HEK293 (cell line): ENCODE measurements at regions not wholly inside any gene's neighbourhood (a gene's known extent, or its start where the extent isn't known, plus 50 kb on each side); places are given as distances from the start of the nearest gene placed in this dataset.

ENCODE experiments used
- CTCF ChIA-PET: fragments of 350-600 bp; formaldehyde crosslinking; extraction: SDS; loops from one replicate; lab custom pipeline; 2021; ENCODE audit warnings: antibody characterized with exemption; lab: Yijun Ruan, JAX
- POLR2A ChIA-PET: fragments of 300-600 bp; formaldehyde crosslinking; extraction: SDS; loops from one replicate; lab custom pipeline; 2020; ENCODE audit warnings: antibody characterized with exemption, inconsistent platforms; lab: Yijun Ruan, JAX
- H3K27ac ChIP-seq: fragments of 200-500 bp; sonication (Bioruptor generic); 2 replicates; pipeline ENCODE4 v1.5.1; 2014; ENCODE audit warnings: low read depth, low read length, control low read depth, inconsistent platforms; ENCODE audit errors: extremely low read depth
- H3K36me3 ChIP-seq, 2 experiments: fragments of 200-500 bp in 1 of 2; sonication (Bioruptor generic) in 1 of 2; 1 replicate in 1 of 2; 2 replicates in 1 of 2; pipeline ENCODE4 v1.5.1; 2014 to 2017; ENCODE audit warnings: inconsistent platforms in 2 of 2, low read length in 2 of 2; ENCODE audit not compliant: control insufficient read depth in 2 of 2, insufficient read depth in 1 of 2
- H3K4me1 ChIP-seq: fragments of 200-500 bp; sonication (Bioruptor generic); 2 replicates; pipeline ENCODE4 v1.5.1; 2014; ENCODE audit warnings: mild to moderate bottlenecking, low read length, inconsistent platforms; ENCODE audit not compliant: control insufficient read depth, insufficient read depth
- H3K4me3 ChIP-seq: 2 replicates; pipeline ENCODE4 v1.5.1; 2011; ENCODE audit warnings: low read depth, mild to moderate bottlenecking, control low read depth, low read length, moderate library complexity
- H3K9me3 ChIP-seq: fragments of 200-500 bp; sonication (Bioruptor generic); 2 replicates; pipeline ENCODE4 v1.5.1; 2014; ENCODE audit warnings: low read depth, low read length, inconsistent platforms; ENCODE audit not compliant: control insufficient read depth, insufficient read depth
- HIC1 ChIP-seq: fragments of 450-650 bp; formaldehyde crosslinking; IDR thresholded peaks from 2 replicates; pipeline ENCODE4 v1.5.1; 2016; ENCODE audit warnings: missing biosample characterization, missing genetic modification characterization
- KLF10 ChIP-seq: fragments of 450-650 bp; IDR thresholded peaks from 2 replicates; pipeline ENCODE4 v1.5.1; 2018; ENCODE audit warnings: missing biosample characterization, mild to moderate bottlenecking, missing genetic modification characterization
- KLF17 ChIP-seq: fragments of 450-650 bp; formaldehyde crosslinking; IDR thresholded peaks from 2 replicates; pipeline ENCODE4 v1.5.1; 2016; ENCODE audit warnings: missing biosample characterization, missing genetic modification characterization
- MEIS1 ChIP-seq: sonication (generic); formaldehyde crosslinking; IDR thresholded peaks from 2 replicates; pipeline ENCODE4 v1.8.1; 2022; ENCODE audit warnings: missing genetic modification reagents, mild to moderate bottlenecking, borderline replicate concordance
- OVOL3 ChIP-seq: fragments of 450-650 bp; formaldehyde crosslinking; IDR thresholded peaks from 2 replicates; pipeline ENCODE4 v1.5.1; 2016; ENCODE audit warnings: missing biosample characterization, missing genetic modification characterization
- PRDM1 ChIP-seq: fragments of 450-650 bp; formaldehyde crosslinking; IDR thresholded peaks from 2 replicates; pipeline ENCODE4; 2016; ENCODE audit warnings: missing biosample characterization, missing genetic modification characterization
- REPIN1 ChIP-seq: fragments of 450-650 bp; formaldehyde crosslinking; IDR thresholded peaks from 2 replicates; pipeline ENCODE4 v1.5.1; 2017; ENCODE audit warnings: missing biosample characterization, missing genetic modification characterization, low read depth
- SP2 ChIP-seq: fragments of 450-650 bp; formaldehyde crosslinking; IDR thresholded peaks from 2 replicates; pipeline ENCODE4 v1.5.1; 2016; ENCODE audit warnings: missing biosample characterization, missing genetic modification characterization
- ZFP3 ChIP-seq: fragments of 450-650 bp; formaldehyde crosslinking; IDR thresholded peaks from 2 replicates; pipeline ENCODE4 v1.5.1; 2016; ENCODE audit warnings: low read depth, missing biosample characterization, missing genetic modification characterization
- ZIC2 ChIP-seq: fragments of 450-650 bp; formaldehyde crosslinking; IDR thresholded peaks from 2 replicates; pipeline ENCODE4 v1.5.1; 2016; ENCODE audit warnings: missing biosample characterization, missing genetic modification characterization
- ZNF10 ChIP-seq: fragments of 450-650 bp; formaldehyde crosslinking; IDR thresholded peaks from 2 replicates; pipeline ENCODE4 v1.5.1; 2017; ENCODE audit warnings: missing biosample characterization, missing genetic modification characterization
- ZNF114 ChIP-seq: fragments of 450-650 bp; formaldehyde crosslinking; IDR thresholded peaks from 2 replicates; pipeline ENCODE4 v1.5.0; 2017; ENCODE audit warnings: missing biosample characterization, missing genetic modification characterization
- ZNF138 ChIP-seq: fragments of 450-650 bp; formaldehyde crosslinking; IDR thresholded peaks from 2 replicates; pipeline ENCODE4 v1.5.1; 2016; ENCODE audit warnings: missing biosample characterization, missing genetic modification characterization, borderline replicate concordance
- ZNF23 ChIP-seq: fragments of 450-650 bp; formaldehyde crosslinking; IDR thresholded peaks from 2 replicates; pipeline ENCODE4 v1.5.1; 2016; ENCODE audit warnings: missing biosample characterization, missing genetic modification characterization, borderline replicate concordance
- ZNF248 ChIP-seq: fragments of 450-650 bp; formaldehyde crosslinking; IDR thresholded peaks from 2 replicates; pipeline ENCODE4 v1.5.1; 2017; ENCODE audit warnings: missing biosample characterization, missing genetic modification characterization
- ZNF266 ChIP-seq: fragments of 450-650 bp; formaldehyde crosslinking; IDR thresholded peaks from 2 replicates; pipeline ENCODE4 v1.5.1; 2016; ENCODE audit warnings: missing biosample characterization, missing genetic modification characterization, low read depth
- ZNF529 ChIP-seq: fragments of 450-650 bp; formaldehyde crosslinking; IDR thresholded peaks from 2 replicates; pipeline ENCODE4 v1.5.1; 2017; ENCODE audit warnings: missing genetic modification characterization, missing biosample characterization; ENCODE audit not compliant: insufficient replicate concordance
- ZNF530 ChIP-seq: fragments of 450-650 bp; formaldehyde crosslinking; IDR thresholded peaks from 2 replicates; pipeline ENCODE4 v1.5.1; 2016; ENCODE audit warnings: low read depth, missing biosample characterization, missing genetic modification characterization
- ZNF549 ChIP-seq: fragments of 450-650 bp; IDR thresholded peaks from 2 replicates; pipeline ENCODE4 v1.5.1; 2018; ENCODE audit warnings: missing biosample characterization, missing genetic modification characterization, mild to moderate bottlenecking, inconsistent platforms, moderate library complexity
- ZNF571 ChIP-seq: fragments of 450-650 bp; formaldehyde crosslinking; IDR thresholded peaks from 2 replicates; pipeline ENCODE4 v1.5.0; 2017; ENCODE audit warnings: missing biosample characterization, missing genetic modification characterization
- ZNF596 ChIP-seq: fragments of 450-650 bp; IDR thresholded peaks from 2 replicates; pipeline ENCODE4 v1.5.0; 2018; ENCODE audit warnings: missing biosample characterization, mild to moderate bottlenecking, missing genetic modification characterization, moderate library complexity
- ZNF610 ChIP-seq: fragments of 450-650 bp; formaldehyde crosslinking; IDR thresholded peaks from 2 replicates; pipeline ENCODE4 v1.5.1; 2016; ENCODE audit warnings: missing biosample characterization, missing genetic modification characterization, borderline replicate concordance
- ZNF777 ChIP-seq: fragments of 450-650 bp; formaldehyde crosslinking; IDR thresholded peaks from 2 replicates; pipeline ENCODE4 v1.5.1; 2017; ENCODE audit warnings: missing biosample characterization, missing genetic modification characterization, borderline replicate concordance
- ZNF785 ChIP-seq: fragments of 450-650 bp; formaldehyde crosslinking; IDR thresholded peaks from 2 replicates; pipeline ENCODE4 v1.5.1; 2016; ENCODE audit warnings: missing biosample characterization, missing genetic modification characterization

DNA sequence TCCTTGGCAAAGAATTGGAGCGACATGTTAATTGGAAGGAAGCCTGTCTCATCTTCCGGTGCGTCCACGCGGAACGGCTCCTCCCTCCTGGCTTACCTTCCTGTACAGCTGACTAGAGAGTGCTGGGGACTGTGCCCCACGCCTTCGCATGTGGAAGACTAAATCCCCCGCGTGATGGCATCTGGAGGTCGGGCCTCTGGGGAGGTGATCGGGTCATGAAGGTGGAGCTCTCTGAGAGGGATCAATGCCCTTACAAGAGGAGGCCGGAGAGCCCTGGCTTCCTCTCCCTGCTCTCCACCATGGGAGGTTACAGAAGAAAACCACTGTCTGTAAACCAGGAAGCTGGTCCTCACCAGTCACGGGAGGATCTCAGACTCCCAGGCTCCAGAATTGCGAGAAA, 104.1 kb upstream of the OTOS start:
- ChIA-PET CTCF (no interaction called here), POLR2A (no interaction called here)
- no peak for TF ChIP-seq ZNF610 (tag by site-specific recombination)
- TF ChIP-seq PRDM1 (tag by site-specific recombination) = no peak
- no peak for TF ChIP-seq ZNF785 (tag by site-specific recombination)
- TF ChIP-seq OVOL3 (tag by site-specific recombination) = no peak
- TF ChIP-seq ZNF10 = no peak
- no peak for TF ChIP-seq ZNF549 (tag by site-specific recombination)
- TF ChIP-seq ZNF596 (tag by site-specific recombination) = no peak
- no peak for TF ChIP-seq ZNF530 (tag by site-specific recombination)
- TF ChIP-seq ZNF248 = no peak
- TF ChIP-seq HIC1 = no peak
- no peak for TF ChIP-seq ZNF777
- no peak for TF ChIP-seq ZNF114 (tag by site-specific recombination)
- TF ChIP-seq ZNF266 (tag by site-specific recombination) = no peak
- Histone ChIP-seq H3K4me1 (no peaks in the 10 kb centered on the region), H3K4me3 (no peak overlapping the region), H3K36me3 (no peaks in the 10 kb centered on the region), H3K9me3 (no peaks in the 10 kb centered on the region), H3K27ac (no peak overlapping the region)

DNA sequence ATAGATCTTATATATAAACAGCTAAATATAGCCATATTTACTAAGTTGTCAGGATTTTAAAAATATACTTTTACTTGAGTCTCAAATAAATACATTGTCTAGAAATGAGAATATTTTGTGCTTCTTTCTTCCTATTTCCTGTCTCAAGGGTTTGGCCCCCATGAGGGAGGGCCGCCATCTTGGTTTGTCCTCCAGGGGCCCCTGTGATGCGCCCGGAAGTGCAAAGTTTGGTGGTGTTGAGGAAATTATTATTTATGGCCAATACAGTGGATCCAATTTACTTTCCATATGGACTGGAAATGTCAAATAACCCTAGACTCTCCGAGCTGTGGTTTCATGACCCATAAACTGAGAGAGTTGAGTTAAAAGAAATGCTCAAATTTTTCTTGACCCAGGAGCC, 104.7 kb upstream of the OTOS start:
- H3K4me1 ChIP-seq = no peaks in the 10 kb centered on the region
- TF ChIP-seq KLF10 (tag by site-specific recombination) = no peak
- no peak for TF ChIP-seq OVOL3 (tag by site-specific recombination)
- no peak for TF ChIP-seq ZNF571 (tag by site-specific recombination)
- no peak for TF ChIP-seq KLF17
- no peak for TF ChIP-seq ZNF23 (tag by site-specific recombination)
- TF ChIP-seq ZFP3 (tag by site-specific recombination) = no peak
- TF ChIP-seq ZNF529 (tag by site-specific recombination) = no peak
- no peak for TF ChIP-seq MEIS1
- TF ChIP-seq REPIN1 (tag by site-specific recombination) = no peak
- TF ChIP-seq ZIC2 (tag by site-specific recombination) = no peak
- no peak for TF ChIP-seq SP2 (tag by site-specific recombination)
- TF ChIP-seq ZNF138 (tag by site-specific recombination) = no peak
- H3K9me3 ChIP-seq = no peaks in the 10 kb centered on the region
- CTCF ChIA-PET = interaction anchor here (0.7 kb wide), 1 partner anchor 95 kb away, joined by 3 read pairs; no protein-coding TSS in a partner anchor
- H3K27ac ChIP-seq = no peak overlapping the region
- H3K36me3 ChIP-seq = no peaks in the 10 kb centered on the region
- POLR2A ChIA-PET = no interaction called here
- H3K4me3 ChIP-seq = no peak overlapping the region
